GM10266 (cell line): ENCODE measurements at regions not wholly inside any gene's neighbourhood (a gene's known extent, or its start where the extent isn't known, plus 50 kb on each side); places are given as distances from the start of the nearest gene placed in this dataset.

Source experiments
- DNase-seq: peaks from one replicate; pipeline ENCODE4 v3.0.0; 2012; ENCODE audit errors: extremely low spot score
- CTCF ChIP-seq: IDR thresholded peaks from 2 replicates; pipeline ENCODE4 v1.5.1; 2012; ENCODE audit warnings: mild to moderate bottlenecking, low read depth; ENCODE audit not compliant: control insufficient read depth, insufficient read depth; ENCODE audit errors: missing control alignments

- no peak for DNase-seq
- no peak for TF ChIP-seq CTCF
Measured at GRCh38 chr2:5230444-5230843, 461.7 kb upstream of the SOX11 start.

- no peak for TF ChIP-seq CTCF
- no peak for DNase-seq
Measured at GRCh38 chr2:5230855-5231254, 461.3 kb upstream of the SOX11 start.

GRCh38 chr2:5231287-5231686 lies 460.9 kb upstream of the SOX11 start:
- TF ChIP-seq CTCF, result no peak

GRCh38 chr2:5234563-5234962 lies 457.6 kb upstream of the SOX11 start:
- DNase-seq, result no peak
- no peak for TF ChIP-seq CTCF

More at GRCh38 chr2:5231287-5231686, 460.9 kb upstream of the SOX11 start:
- no peak for DNase-seq

GRCh38 chr2:5235701-5236100 lies 456.5 kb upstream of the SOX11 start:
- DNase-seq, result no peak
- no peak for TF ChIP-seq CTCF

GRCh38 chr2:5236249-5236648 lies 455.9 kb upstream of the SOX11 start:
- no peak for TF ChIP-seq CTCF
- no peak for DNase-seq

- DNase-seq, result no peak
- no peak for TF ChIP-seq CTCF
Measured at GRCh38 chr2:5242751-5243150, 449.4 kb upstream of the SOX11 start.
